Vagina (tissue), 2 donors: ENCODE measurements at regions not wholly inside any gene's neighbourhood (a gene's known extent, or its start where the extent isn't known, plus 50 kb on each side); places are given as distances from the start of the nearest gene placed in this dataset.

Experiments
- CTCF ChIP-seq, 3 experiments: fragments of 450-650 bp in 2 of 3; fragments of 200-600 bp in 1 of 3; sonication (generic) in 1 of 3; IDR thresholded peaks; one replicate each; pipeline ENCODE4 v1.5.1; 2017 to 2019; ENCODE audit warnings: antibody characterized with exemption in 3 of 3, mild to moderate bottlenecking in 2 of 3, moderate library complexity in 2 of 3
- POLR2A ChIP-seq, 2 donors: fragments of 450-650 bp; IDR thresholded peaks; one replicate each; pipeline ENCODE4 v1.6.1; 2017; ENCODE audit warnings: antibody characterized with exemption in 2 of 2, mild to moderate bottlenecking in 2 of 2, moderate library complexity in 2 of 2
- POLR2AphosphoS5 ChIP-seq, 2 donors: sonication (generic); formaldehyde crosslinking; IDR thresholded peaks; one replicate each; pipeline ENCODE4 v1.9.0; 2017; ENCODE audit warnings: antibody characterized with exemption in 2 of 2, mild to moderate bottlenecking in 2 of 2, low read depth in 1 of 2; ENCODE audit not compliant: insufficient read depth in 1 of 2

DNA sequence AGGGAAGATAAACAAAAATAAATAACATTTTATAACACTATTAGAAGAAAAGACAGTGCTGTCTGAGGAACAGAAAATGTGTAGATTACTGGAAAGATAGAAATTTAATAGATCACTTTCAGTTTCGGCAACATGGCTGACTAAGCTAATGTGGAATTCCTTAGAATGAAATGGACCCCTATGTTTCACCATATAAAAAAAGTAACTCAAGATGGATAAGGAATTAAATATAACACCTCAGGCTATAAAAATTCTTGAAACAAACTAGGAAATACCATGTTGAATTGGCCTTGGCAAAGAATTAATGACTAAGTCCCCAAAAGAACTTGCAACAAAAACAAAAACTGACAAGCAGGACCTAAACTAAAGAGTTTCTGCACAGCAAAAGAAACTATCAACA is 558.3 kb downstream of the CHSY3 start:
- TF ChIP-seq POLR2A (IDR thresholded peaks at IDR 0.05) (no peak), CTCF (IDR thresholded peaks at IDR 0.05) (no peak), POLR2AphosphoS5 (IDR thresholded peaks at IDR 0.05; ENCODE audit: insufficient read depth in 1 of 2, low read depth in 1 of 2) (no peak)
